GM08714 (cell line): ENCODE measurements at regions not wholly inside any gene's neighbourhood (a gene's known extent, or its start where the extent isn't known, plus 50 kb on each side); places are given as distances from the start of the nearest gene placed in this dataset.
"Not testable (repeated sequence)": the region's sequence is repeated elsewhere in the genome, so short reads cannot be mapped to it uniquely, and the experiment has no call there.

ENCODE experiments used
- H3K4me3 ChIP-seq: fragments of 200-500 bp; sonication (Bioruptor generic); 2 replicates; pipeline ENCODE4 v1.5.1; 2014; ENCODE audit warnings: mild to moderate bottlenecking, low read length, inconsistent platforms
- ZNF274 ChIP-seq: IDR thresholded peaks from 2 replicates; pipeline ENCODE4 v1.6.1; 2012; ENCODE audit warnings: mild to moderate bottlenecking, low read depth, low read length

- no peak for TF ChIP-seq ZNF274
- H3K4me3 ChIP-seq = no peak overlapping the region
These were observed 534.3 kb upstream of the ACVR2A start for GRCh38 chr2:147310335-147311057.

- no peak for TF ChIP-seq ZNF274
- no peak overlapping the region for H3K4me3 ChIP-seq
These were observed 547.0 kb upstream of the ACVR2A start for GRCh38 chr2:147297820-147298219.

GRCh38 chr2:147294825-147295392, 549.9 kb upstream of the ACVR2A start:
- no peak for TF ChIP-seq ZNF274
- no peak overlapping the region for H3K4me3 ChIP-seq

DNA sequence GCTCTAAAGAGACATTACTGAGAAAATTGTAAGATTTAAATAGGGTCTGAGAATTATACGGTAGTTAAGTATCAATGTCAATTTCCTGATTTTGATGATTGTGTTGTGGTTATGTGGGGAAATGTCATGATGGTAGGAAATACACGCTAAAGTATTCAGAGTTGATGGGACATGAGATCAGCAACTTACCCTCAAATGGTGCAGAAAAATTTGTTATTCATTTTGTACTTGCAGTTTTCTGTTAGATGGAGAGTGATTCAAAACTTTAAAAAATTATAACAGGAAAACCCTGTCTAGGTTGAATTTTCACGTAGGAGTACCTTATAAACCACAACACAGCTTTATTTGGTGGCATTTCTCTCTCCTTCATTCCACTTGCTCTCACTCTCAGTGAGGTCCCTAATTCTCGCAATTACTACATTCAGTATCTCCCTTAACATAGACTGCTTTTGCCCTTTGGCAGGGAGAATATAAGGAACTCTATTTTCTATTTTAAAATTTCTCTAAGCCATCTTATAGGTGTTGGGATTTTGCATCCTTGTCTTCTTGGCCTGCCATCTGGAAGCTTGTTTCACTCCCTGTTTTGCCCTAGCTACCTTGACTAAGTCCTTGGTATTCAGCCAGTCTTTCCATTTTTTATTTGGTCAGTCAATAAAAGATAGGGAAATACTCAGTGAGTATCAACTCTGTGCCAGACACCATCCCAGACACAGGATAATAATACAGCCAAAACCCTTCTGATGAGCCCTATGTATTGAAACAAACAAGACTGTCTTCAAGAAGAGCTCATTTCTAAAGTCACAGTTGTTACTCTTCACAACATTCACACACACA, 550.6 kb upstream of the ACVR2A start:
- no peak for TF ChIP-seq ZNF274
- H3K4me3 ChIP-seq = no peak overlapping the region

DNA sequence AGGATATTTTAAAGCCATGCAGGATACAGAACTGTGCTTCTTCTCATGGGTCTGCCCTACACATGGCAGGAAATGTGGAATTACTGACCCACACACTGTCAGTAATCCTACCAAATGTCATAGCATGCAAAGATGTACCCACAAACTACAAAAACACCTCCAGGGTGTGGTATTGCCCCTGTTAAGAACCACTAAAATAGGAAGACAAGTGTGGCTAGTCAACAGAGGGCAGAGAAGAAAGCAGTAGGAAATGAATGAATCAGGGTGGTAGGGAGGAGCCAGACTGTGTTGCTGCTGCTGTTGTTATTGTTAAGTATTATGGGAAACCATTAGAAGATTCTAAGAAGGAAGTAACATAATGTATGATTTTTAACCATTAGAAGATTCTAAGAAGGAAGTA, 556.7 kb upstream of the ACVR2A start:
- TF ChIP-seq ZNF274 = no peak
- H3K4me3 ChIP-seq = no peak overlapping the region

- H3K4me3 ChIP-seq = no peak overlapping the region
- no peak for TF ChIP-seq ZNF274
These were observed 568.9 kb upstream of the ACVR2A start for GRCh38 chr2:147275943-147276342.

GRCh38 chr2:147273628-147274027, 571.2 kb upstream of the ACVR2A start:
- no peak for TF ChIP-seq ZNF274
- no peak overlapping the region for H3K4me3 ChIP-seq

GRCh38 chr2:147273106-147273505, 571.7 kb upstream of the ACVR2A start:
- no peak for TF ChIP-seq ZNF274
- no peak overlapping the region for H3K4me3 ChIP-seq

- H3K4me3 ChIP-seq = not testable (repeated sequence)
These were observed 575.2 kb upstream of the ACVR2A start for GRCh38 chr2:147269581-147269980.

GRCh38 chr2:147260241-147260640, 584.6 kb upstream of the ACVR2A start:
- no peak overlapping the region for H3K4me3 ChIP-seq
- no peak for TF ChIP-seq ZNF274

- no peak overlapping the region for H3K4me3 ChIP-seq
- TF ChIP-seq ZNF274 = no peak
These were observed 589.0 kb upstream of the ACVR2A start for GRCh38 chr2:147255812-147256211.

DNA sequence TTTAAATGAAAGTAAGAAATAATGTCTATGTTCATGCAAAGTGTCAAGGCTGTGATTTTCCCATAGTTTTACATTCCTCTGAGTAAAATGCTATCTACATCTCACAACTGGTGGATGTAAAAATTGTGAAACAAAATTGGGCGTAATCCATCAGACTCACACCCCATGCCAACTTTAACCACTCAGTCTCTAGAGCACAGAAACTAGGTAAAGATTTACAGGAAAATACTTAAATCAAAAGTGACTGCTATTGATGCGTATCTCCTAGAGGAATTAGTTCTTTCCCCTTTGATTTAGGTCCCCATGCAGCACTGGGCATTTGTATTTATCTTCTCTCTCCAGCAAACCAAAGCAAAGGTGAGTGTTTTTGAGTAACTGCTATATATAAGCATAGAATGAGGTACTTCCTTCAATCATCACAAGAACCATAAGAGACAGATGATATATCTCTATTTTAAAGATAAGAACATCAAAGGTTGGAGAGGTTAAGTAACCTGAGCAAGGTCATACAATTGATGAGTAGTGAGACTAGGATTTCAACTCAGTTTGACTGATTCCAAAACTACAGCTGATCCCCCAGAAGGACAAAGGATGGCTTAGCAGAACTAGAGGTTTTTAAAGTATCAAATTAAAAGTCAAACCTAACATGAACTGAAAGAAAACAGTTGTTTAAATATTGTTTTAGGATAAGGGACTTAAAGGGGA, 594.0 kb upstream of the ACVR2A start:
- TF ChIP-seq ZNF274 = no peak

DNA sequence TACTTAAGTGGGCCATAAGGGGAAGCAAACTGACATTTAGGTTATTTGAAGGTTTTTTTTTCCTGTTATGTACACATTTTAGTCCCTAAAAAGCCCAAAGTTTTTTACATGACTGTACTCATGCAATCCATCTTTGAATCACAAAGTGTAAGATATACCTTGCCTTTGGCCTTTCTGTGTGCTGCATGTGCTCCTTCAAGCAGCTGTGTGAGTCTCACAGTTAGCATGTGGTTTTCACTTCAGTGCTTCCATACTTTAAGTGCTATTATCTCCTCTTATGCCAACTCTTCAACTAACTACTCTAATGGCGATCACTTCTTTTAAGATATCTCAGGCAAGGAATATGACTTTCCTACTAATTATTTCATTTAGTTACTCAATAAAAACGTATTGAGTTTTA, 597.1 kb upstream of the ACVR2A start:
- TF ChIP-seq ZNF274 = no peak
- no peak overlapping the region for H3K4me3 ChIP-seq

More for the DNA sequence above, 594.0 kb upstream of the ACVR2A start:
- no peak overlapping the region for H3K4me3 ChIP-seq

GRCh38 chr2:147242445-147242844, 602.4 kb upstream of the ACVR2A start:
- no peak overlapping the region for H3K4me3 ChIP-seq
- TF ChIP-seq ZNF274 = no peak
